ENCODE measurements at regions not wholly inside any gene's neighbourhood (a gene's known extent, or its start where the extent isn't known, plus 50 kb on each side); places are given as distances from the start of the nearest gene placed in this dataset.

DNA sequence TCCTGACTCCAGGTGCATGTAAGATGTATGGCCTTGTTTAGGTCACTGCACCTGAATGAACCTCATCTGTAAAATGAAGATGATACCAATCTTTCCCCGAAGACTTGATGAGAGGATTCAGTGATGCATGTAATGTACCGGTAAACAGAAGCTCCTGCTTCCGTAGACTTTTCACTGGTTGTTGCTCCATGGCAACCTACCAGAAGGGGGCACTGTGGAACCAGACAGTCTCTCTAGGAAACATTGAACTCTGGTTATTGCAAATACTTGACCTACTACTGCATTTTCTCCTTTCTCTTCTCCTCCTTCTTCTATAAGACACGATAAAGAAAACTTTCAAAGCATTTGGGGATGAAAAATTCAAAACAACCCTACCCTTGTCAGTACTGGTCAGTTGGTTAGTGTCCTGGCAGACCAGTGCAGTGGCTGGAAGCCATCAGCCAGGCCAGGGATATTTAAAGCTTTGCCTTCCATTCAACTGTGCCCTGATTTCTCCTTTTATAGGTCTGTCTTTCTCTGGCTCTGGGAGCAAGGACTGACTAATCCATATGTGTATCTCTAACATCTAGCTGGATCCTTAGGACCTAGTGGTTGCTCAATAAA, 667.4 kb upstream of the SALL1 start:
- Histone ChIP-seq H3K27ac (ENCODE audit: insufficient read depth in 1 of 2, low read depth in 1 of 2, low read length in 2 of 2, poor library complexity in 1 of 2, severe bottlenecking in 2 of 2) (no peak overlapping the region), H3K9me3 (ENCODE audit: control extremely low read depth in 1 of 5, control insufficient read depth in 4 of 5, insufficient read depth in 2 of 5, low read depth in 1 of 5, low read length in 4 of 5) (no peaks in the 10 kb centered on the region), H3K4me1 (ENCODE audit: control extremely low read depth in 1 of 4, control insufficient read depth in 4 of 4, insufficient read depth in 4 of 4, low read length in 3 of 4) (no peaks in the 10 kb centered on the region), H3K36me3 (ENCODE audit: control insufficient read depth in 4 of 4, insufficient read depth in 4 of 4, low read length in 3 of 4) (no peaks in the 10 kb centered on the region), H3K27me3 (replicated peaks in 2 of 5; ENCODE audit: control insufficient read depth in 4 of 5, insufficient read depth in 5 of 5, low read length in 4 of 5) (no peaks in the 10 kb centered on the region), H3K4me3 (ENCODE audit: control insufficient read depth in 1 of 7, extremely low read depth in 1 of 7, insufficient read depth in 4 of 7, low read depth in 2 of 7, low read length in 6 of 7) (no peak overlapping the region)
- POLR2A ChIA-PET: no interaction called here
- CTCF ChIA-PET: interaction anchor here (1.4 to 1.9 kb wide), 2 partner anchors 9 to 10 kb away, joined by 5 read pairs; no protein-coding TSS in a partner anchor
- peak in 1 of 3 donors; percentile 2 for DNase-seq
- WGBS (ENCODE audit: insufficient coverage): 5% methylated on average over 2 of the region's 4 CpGs

DNA sequence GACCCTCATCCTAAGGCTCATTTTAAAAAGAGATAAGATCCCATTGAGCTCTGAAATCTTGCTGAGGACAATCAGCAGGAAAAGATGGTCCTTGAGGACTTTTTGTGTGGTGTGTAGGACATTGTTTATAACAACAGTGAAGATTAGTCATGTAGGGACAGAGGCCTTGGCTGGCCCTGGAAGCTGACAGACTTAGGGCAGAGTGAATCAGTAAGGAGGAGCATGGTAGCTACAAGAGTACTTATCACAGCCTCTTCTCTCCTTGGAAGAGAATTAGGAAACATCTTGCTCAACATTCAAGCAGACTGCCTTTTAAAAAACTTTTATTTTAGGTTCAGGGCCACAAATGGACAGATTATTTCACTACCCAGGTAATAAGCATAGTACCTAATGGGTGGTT, 665.9 kb upstream of the SALL1 start:
- CTCF ChIA-PET: no interaction called here
- POLR2A ChIA-PET: no interaction called here

DNA sequence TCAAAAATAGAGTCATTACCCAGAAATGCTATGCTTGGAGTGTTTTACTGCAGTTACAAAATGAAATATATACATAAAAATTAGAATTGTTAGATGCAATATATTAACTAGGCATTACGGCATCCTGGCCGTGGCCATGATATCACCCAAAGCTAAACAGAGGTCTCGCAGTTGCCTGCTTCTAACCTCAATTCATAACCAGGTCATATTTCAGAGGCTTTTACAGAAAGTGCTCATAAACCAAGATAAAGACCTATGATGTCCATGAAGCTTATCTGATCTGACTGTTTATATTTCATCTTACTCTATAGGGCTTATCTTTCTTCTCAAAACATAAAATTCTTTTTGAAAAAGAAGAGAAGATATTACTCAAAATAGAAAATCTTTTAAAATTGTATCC, 664.5 kb upstream of the SALL1 start:
- 81% methylated on average over 3 of the region's 3 CpGs for WGBS (ENCODE audit: insufficient coverage)
- H3K4me1 ChIP-seq (ENCODE audit: control extremely low read depth in 1 of 4, control insufficient read depth in 4 of 4, insufficient read depth in 4 of 4, low read length in 3 of 4): no peaks in the 10 kb centered on the region
- H3K27ac ChIP-seq (ENCODE audit: insufficient read depth in 1 of 2, low read depth in 1 of 2, low read length in 2 of 2, poor library complexity in 1 of 2, severe bottlenecking in 2 of 2): no peak overlapping the region
- CTCF ChIA-PET: no interaction called here
- POLR2A ChIA-PET: no interaction called here
- H3K27me3 ChIP-seq (replicated peaks in 2 of 5; ENCODE audit: control insufficient read depth in 4 of 5, insufficient read depth in 5 of 5, low read length in 4 of 5): no peaks in the 10 kb centered on the region
- DNase-seq: no peak
- H3K4me3 ChIP-seq (ENCODE audit: control insufficient read depth in 1 of 7, extremely low read depth in 1 of 7, insufficient read depth in 4 of 7, low read depth in 2 of 7, low read length in 6 of 7): no peak overlapping the region
- no peaks in the 10 kb centered on the region for H3K9me3 ChIP-seq (ENCODE audit: control extremely low read depth in 1 of 5, control insufficient read depth in 4 of 5, insufficient read depth in 2 of 5, low read depth in 1 of 5, low read length in 4 of 5)
- no peaks in the 10 kb centered on the region for H3K36me3 ChIP-seq (ENCODE audit: control insufficient read depth in 4 of 4, insufficient read depth in 4 of 4, low read length in 3 of 4)

More for the DNA sequence above, 665.9 kb upstream of the SALL1 start:
- no peak for DNase-seq
- no peaks in the 10 kb centered on the region for H3K4me1 ChIP-seq (ENCODE audit: control extremely low read depth in 1 of 4, control insufficient read depth in 4 of 4, insufficient read depth in 4 of 4, low read length in 3 of 4)
- no peaks in the 10 kb centered on the region for H3K27me3 ChIP-seq (replicated peaks in 2 of 5; ENCODE audit: control insufficient read depth in 4 of 5, insufficient read depth in 5 of 5, low read length in 4 of 5)
- H3K4me3 ChIP-seq (ENCODE audit: control insufficient read depth in 1 of 7, extremely low read depth in 1 of 7, insufficient read depth in 4 of 7, low read depth in 2 of 7, low read length in 6 of 7): no peak overlapping the region
- no peaks in the 10 kb centered on the region for H3K36me3 ChIP-seq (ENCODE audit: control insufficient read depth in 4 of 4, insufficient read depth in 4 of 4, low read length in 3 of 4)
- H3K27ac ChIP-seq (ENCODE audit: insufficient read depth in 1 of 2, low read depth in 1 of 2, low read length in 2 of 2, poor library complexity in 1 of 2, severe bottlenecking in 2 of 2): no peak overlapping the region
- no peaks in the 10 kb centered on the region for H3K9me3 ChIP-seq (ENCODE audit: control extremely low read depth in 1 of 5, control insufficient read depth in 4 of 5, insufficient read depth in 2 of 5, low read depth in 1 of 5, low read length in 4 of 5)

DNA sequence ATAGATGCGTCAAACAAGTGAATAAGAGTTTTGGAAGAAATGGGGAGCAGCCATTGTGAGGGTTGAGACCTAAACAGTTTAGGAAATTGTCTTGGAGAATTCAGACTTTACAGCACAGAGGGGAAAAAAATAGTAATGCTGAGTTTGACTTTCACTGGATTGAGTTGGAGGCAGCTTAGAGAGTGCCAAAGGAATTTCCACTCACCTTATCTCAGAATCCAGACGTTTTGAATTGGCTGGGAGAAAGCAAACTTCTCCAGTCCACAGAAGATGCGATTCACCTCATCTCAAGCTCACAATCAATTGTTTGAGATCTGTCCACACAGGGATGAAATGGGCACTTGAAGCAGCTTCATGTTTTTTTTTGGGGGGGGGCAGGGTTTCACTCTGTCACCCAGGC, 663.5 kb upstream of the SALL1 start:
- no peak overlapping the region for H3K4me3 ChIP-seq (ENCODE audit: control insufficient read depth in 1 of 7, extremely low read depth in 1 of 7, insufficient read depth in 4 of 7, low read depth in 2 of 7, low read length in 6 of 7)
- DNase-seq: no peak
- POLR2A ChIA-PET: no interaction called here
- no peaks in the 10 kb centered on the region for H3K4me1 ChIP-seq (ENCODE audit: control extremely low read depth in 1 of 4, control insufficient read depth in 4 of 4, insufficient read depth in 4 of 4, low read length in 3 of 4)
- no peaks in the 10 kb centered on the region for H3K36me3 ChIP-seq (ENCODE audit: control insufficient read depth in 4 of 4, insufficient read depth in 4 of 4, low read length in 3 of 4)
- no peaks in the 10 kb centered on the region for H3K27me3 ChIP-seq (replicated peaks in 2 of 5; ENCODE audit: control insufficient read depth in 4 of 5, insufficient read depth in 5 of 5, low read length in 4 of 5)
- H3K9me3 ChIP-seq (ENCODE audit: control extremely low read depth in 1 of 5, control insufficient read depth in 4 of 5, insufficient read depth in 2 of 5, low read depth in 1 of 5, low read length in 4 of 5): no peaks in the 10 kb centered on the region
- WGBS (ENCODE audit: insufficient coverage): 44% methylated on average over 2 of the region's 3 CpGs
- H3K27ac ChIP-seq (ENCODE audit: insufficient read depth in 1 of 2, low read depth in 1 of 2, low read length in 2 of 2, poor library complexity in 1 of 2, severe bottlenecking in 2 of 2): no peak overlapping the region
- CTCF ChIA-PET: no interaction called here

DNA sequence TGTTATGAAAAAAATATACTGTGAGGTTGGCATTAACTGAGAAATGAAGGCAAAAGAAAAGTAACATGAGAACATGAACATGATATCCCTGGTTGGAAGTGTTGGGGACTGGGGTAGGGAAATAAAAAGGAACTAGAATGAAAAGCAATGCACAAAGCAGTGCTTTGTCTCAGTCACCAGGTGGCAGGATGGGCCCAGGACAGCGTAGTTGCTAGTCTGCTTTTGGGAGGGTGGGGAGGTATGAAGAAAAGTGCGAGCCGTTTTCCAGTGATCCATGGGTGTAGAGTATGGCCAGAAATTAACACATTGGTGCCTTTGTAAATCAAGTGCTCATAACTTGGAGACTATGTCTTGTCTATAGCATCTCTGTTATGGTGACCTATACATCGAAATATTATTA, 662.5 kb upstream of the SALL1 start:
- 75% methylated on average over 3 of the region's 4 CpGs for WGBS (ENCODE audit: insufficient coverage)

DNA sequence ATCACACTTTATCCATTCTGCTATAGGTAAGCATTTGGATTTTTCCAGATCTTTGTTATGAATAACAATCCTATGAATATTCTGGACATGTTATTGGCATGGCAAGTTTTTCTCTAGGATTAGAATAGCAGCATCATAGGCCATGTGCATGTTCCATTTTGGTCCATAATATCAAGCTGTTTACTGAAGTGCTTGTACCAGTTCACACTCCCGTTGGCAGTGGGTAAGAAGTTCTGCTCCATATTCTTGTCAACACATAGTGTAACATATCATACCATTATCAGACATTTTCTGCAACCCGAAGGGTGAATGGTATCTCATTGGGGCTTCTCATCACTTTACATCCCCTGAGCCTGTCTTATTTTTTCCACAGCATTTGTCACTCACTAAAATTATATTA, 661.9 kb upstream of the SALL1 start:
- Histone ChIP-seq H3K4me1 (ENCODE audit: control extremely low read depth in 1 of 4, control insufficient read depth in 4 of 4, insufficient read depth in 4 of 4, low read length in 3 of 4) (no peaks in the 10 kb centered on the region), H3K36me3 (ENCODE audit: control insufficient read depth in 4 of 4, insufficient read depth in 4 of 4, low read length in 3 of 4) (no peaks in the 10 kb centered on the region), H3K4me3 (ENCODE audit: control insufficient read depth in 1 of 7, extremely low read depth in 1 of 7, insufficient read depth in 4 of 7, low read depth in 2 of 7, low read length in 6 of 7) (no peak overlapping the region), H3K27me3 (replicated peaks in 2 of 5; ENCODE audit: control insufficient read depth in 4 of 5, insufficient read depth in 5 of 5, low read length in 4 of 5) (no peaks in the 10 kb centered on the region), H3K27ac (ENCODE audit: insufficient read depth in 1 of 2, low read depth in 1 of 2, low read length in 2 of 2, poor library complexity in 1 of 2, severe bottlenecking in 2 of 2) (no peak overlapping the region), H3K9me3 (ENCODE audit: control extremely low read depth in 1 of 5, control insufficient read depth in 4 of 5, insufficient read depth in 2 of 5, low read depth in 1 of 5, low read length in 4 of 5) (no peaks in the 10 kb centered on the region)
- WGBS (ENCODE audit: insufficient coverage): no CpG with 5 or more reads among the region's 2 CpGs
- POLR2A ChIA-PET: no interaction called here
- no peak for DNase-seq
- CTCF ChIA-PET: no interaction called here

More for the DNA sequence above, 662.5 kb upstream of the SALL1 start:
- H3K27ac ChIP-seq (ENCODE audit: insufficient read depth in 1 of 2, low read depth in 1 of 2, low read length in 2 of 2, poor library complexity in 1 of 2, severe bottlenecking in 2 of 2): no peak overlapping the region
- POLR2A ChIA-PET: no interaction called here
- CTCF ChIA-PET: no interaction called here
- H3K4me1 ChIP-seq (ENCODE audit: control extremely low read depth in 1 of 4, control insufficient read depth in 4 of 4, insufficient read depth in 4 of 4, low read length in 3 of 4): no peaks in the 10 kb centered on the region
- no peaks in the 10 kb centered on the region for H3K9me3 ChIP-seq (ENCODE audit: control extremely low read depth in 1 of 5, control insufficient read depth in 4 of 5, insufficient read depth in 2 of 5, low read depth in 1 of 5, low read length in 4 of 5)
- H3K4me3 ChIP-seq (ENCODE audit: control insufficient read depth in 1 of 7, extremely low read depth in 1 of 7, insufficient read depth in 4 of 7, low read depth in 2 of 7, low read length in 6 of 7): no peak overlapping the region
- no peaks in the 10 kb centered on the region for H3K27me3 ChIP-seq (replicated peaks in 2 of 5; ENCODE audit: control insufficient read depth in 4 of 5, insufficient read depth in 5 of 5, low read length in 4 of 5)
- H3K36me3 ChIP-seq (ENCODE audit: control insufficient read depth in 4 of 4, insufficient read depth in 4 of 4, low read length in 3 of 4): no peaks in the 10 kb centered on the region
- DNase-seq: no peak

DNA sequence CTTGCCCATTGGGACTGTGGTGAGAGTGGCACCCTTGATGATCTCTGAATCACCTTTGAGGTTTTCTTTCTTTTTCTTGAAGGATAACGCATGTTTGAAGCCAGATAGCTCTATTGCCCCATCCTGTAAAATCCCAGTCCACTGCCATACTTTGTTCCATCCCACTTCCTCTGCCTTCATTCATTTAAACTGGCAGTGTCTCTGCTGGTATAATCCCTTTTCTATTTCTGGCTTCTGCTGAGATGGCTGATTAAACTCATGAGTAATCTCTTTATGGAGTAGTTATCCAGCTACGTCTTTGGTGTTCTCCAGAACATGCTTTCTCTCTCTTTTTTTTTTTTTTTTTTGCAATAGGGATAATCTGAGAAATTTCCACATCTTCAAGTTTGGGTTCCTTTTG, 656.5 kb upstream of the SALL1 start:
- CTCF ChIA-PET: no interaction called here
- no peaks in the 10 kb centered on the region for H3K4me1 ChIP-seq (ENCODE audit: control extremely low read depth in 1 of 4, control insufficient read depth in 4 of 4, insufficient read depth in 4 of 4, low read length in 3 of 4)
- no peak overlapping the region for H3K27ac ChIP-seq (ENCODE audit: insufficient read depth in 1 of 2, low read depth in 1 of 2, low read length in 2 of 2, poor library complexity in 1 of 2, severe bottlenecking in 2 of 2)
- POLR2A ChIA-PET: no interaction called here
- H3K4me3 ChIP-seq (ENCODE audit: control insufficient read depth in 1 of 7, extremely low read depth in 1 of 7, insufficient read depth in 4 of 7, low read depth in 2 of 7, low read length in 6 of 7): no peak overlapping the region
- H3K36me3 ChIP-seq (ENCODE audit: control insufficient read depth in 4 of 4, insufficient read depth in 4 of 4, low read length in 3 of 4): no peaks in the 10 kb centered on the region
- DNase-seq: no peak
- no peaks in the 10 kb centered on the region for H3K27me3 ChIP-seq (replicated peaks in 2 of 5; ENCODE audit: control insufficient read depth in 4 of 5, insufficient read depth in 5 of 5, low read length in 4 of 5)
- WGBS (ENCODE audit: insufficient coverage): 100% methylated on average over 1 of the region's 2 CpGs
- no peaks in the 10 kb centered on the region for H3K9me3 ChIP-seq (ENCODE audit: control extremely low read depth in 1 of 5, control insufficient read depth in 4 of 5, insufficient read depth in 2 of 5, low read depth in 1 of 5, low read length in 4 of 5)

Data from common myeloid progenitor, CD34-positive (primary cell).